ENCODE measurements at regions not wholly inside any gene's neighbourhood (a gene's known extent, or its start where the extent isn't known, plus 50 kb on each side); places are given as distances from the start of the nearest gene placed in this dataset.

GRCh38 chr1:221101807-221102605 lies 222.8 kb downstream of the HLX start:
- DNase-seq (ENCODE audit: low read depth): no peak
- TF ChIP-seq CTCF (conservative IDR thresholded peaks at IDR 0.05; ENCODE audit: low read depth, low read length): no peak
- H3K4me3 ChIP-seq (ENCODE audit: low read length): no peak overlapping the region

- no peak for TF ChIP-seq CTCF (conservative IDR thresholded peaks at IDR 0.05; ENCODE audit: low read depth, low read length)
- H3K4me3 ChIP-seq (ENCODE audit: low read length): no peak overlapping the region
- DNase-seq (ENCODE audit: low read depth): no peak
Measured at GRCh38 chr1:221104596-221104995, 225.4 kb downstream of the HLX start.

- no peak for TF ChIP-seq CTCF (conservative IDR thresholded peaks at IDR 0.05; ENCODE audit: low read depth, low read length)
- no peak overlapping the region for H3K4me3 ChIP-seq (ENCODE audit: low read length)
- DNase-seq (ENCODE audit: low read depth): no peak
Measured at GRCh38 chr1:221105578-221105977, 226.3 kb downstream of the HLX start.

DNA sequence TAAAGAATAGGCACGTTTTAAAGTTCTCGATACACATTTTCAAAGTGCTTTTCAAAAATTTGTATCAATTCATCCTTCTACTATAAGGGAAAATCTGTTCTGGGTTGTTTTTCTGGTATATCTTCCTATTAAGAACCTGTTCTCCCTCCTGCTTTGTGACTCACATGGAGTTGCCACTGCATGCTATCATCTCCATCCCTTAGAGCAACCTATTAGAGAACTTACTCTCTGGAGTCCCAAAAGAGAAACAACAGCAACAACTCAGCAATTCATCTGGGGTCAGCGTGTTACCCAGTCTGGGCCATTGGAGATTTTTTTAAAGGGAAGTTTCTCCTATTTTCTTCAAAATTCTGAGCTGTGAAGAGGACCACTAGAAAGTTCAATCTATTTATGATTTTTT lies 227.4 kb downstream of the HLX start:
- DNase-seq (ENCODE audit: low read depth): no peak
- no peak overlapping the region for H3K4me3 ChIP-seq (ENCODE audit: low read length)
- TF ChIP-seq CTCF (conservative IDR thresholded peaks at IDR 0.05; ENCODE audit: low read depth, low read length): no peak

DNA sequence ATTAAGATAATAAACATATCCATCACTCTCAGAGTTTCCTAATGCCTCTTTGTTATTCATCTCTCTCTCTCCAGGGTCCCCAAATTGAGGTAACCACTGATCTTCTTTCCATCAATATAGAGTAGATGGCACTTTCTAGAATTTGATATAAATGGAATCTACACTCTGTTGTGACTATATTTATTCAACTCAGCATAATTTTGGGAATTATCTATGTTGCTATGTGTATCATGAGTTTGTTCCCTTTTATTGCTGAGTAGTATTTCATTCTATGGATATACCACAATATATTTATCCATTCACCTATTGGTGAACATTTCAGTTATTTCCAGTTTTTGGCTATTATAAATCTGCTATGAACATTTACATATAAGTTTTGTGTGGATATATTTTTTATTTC lies 230.7 kb downstream of the HLX start:
- no peak for DNase-seq (ENCODE audit: low read depth)
- no peak for TF ChIP-seq CTCF (conservative IDR thresholded peaks at IDR 0.05; ENCODE audit: low read depth, low read length)

GRCh38 chr1:221117133-221117532 lies 237.9 kb downstream of the HLX start:
- no peak for TF ChIP-seq CTCF (conservative IDR thresholded peaks at IDR 0.05; ENCODE audit: low read depth, low read length)
- DNase-seq (ENCODE audit: low read depth): no peak
- no peak overlapping the region for H3K4me3 ChIP-seq (ENCODE audit: low read length)

More for the DNA sequence above, 230.7 kb downstream of the HLX start:
- no peak overlapping the region for H3K4me3 ChIP-seq (ENCODE audit: low read length)

GRCh38 chr1:221117548-221117951 lies 238.3 kb downstream of the HLX start:
- DNase-seq (ENCODE audit: low read depth): peak; percentile 48
- H3K4me3 ChIP-seq (ENCODE audit: low read length): no peak overlapping the region
- no peak for TF ChIP-seq CTCF (conservative IDR thresholded peaks at IDR 0.05; ENCODE audit: low read depth, low read length)

All from retinal pigment epithelial cell (primary cell).